ENCODE measurements at regions not wholly inside any gene's neighbourhood (a gene's known extent, or its start where the extent isn't known, plus 50 kb on each side); places are given as distances from the start of the nearest gene placed in this dataset.

GRCh38 chr11:122334546-122335339 lies 218.7 kb upstream of the BLID start:
- DNase-seq (ENCODE audit: low read depth), result no peak
- TF ChIP-seq, protein P1, sequence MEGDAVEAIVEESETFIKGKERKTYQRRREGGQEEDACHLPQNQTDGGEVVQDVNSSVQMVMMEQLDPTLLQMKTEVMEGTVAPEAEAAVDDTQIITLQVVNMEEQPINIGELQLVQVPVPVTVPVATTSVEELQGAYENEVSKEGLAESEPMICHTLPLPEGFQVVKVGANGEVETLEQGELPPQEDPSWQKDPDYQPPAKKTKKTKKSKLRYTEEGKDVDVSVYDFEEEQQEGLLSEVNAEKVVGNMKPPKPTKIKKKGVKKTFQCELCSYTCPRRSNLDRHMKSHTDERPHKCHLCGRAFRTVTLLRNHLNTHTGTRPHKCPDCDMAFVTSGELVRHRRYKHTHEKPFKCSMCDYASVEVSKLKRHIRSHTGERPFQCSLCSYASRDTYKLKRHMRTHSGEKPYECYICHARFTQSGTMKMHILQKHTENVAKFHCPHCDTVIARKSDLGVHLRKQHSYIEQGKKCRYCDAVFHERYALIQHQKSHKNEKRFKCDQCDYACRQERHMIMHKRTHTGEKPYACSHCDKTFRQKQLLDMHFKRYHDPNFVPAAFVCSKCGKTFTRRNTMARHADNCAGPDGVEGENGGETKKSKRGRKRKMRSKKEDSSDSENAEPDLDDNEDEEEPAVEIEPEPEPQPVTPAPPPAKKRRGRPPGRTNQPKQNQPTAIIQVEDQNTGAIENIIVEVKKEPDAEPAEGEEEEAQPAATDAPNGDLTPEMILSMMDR (conservative IDR thresholded peaks at IDR 0.05; ENCODE audit: control insufficient read depth, insufficient read depth, low read depth, low read length), result no peak

GRCh38 chr11:122333467-122333866 lies 217.5 kb upstream of the BLID start:
- TF ChIP-seq, protein P1 (conservative IDR thresholded peaks at IDR 0.05; ENCODE audit: control insufficient read depth, insufficient read depth, low read depth, low read length), result no peak
- no peak overlapping the region for H3K4me3 ChIP-seq (ENCODE audit: control insufficient read depth, low read depth, low read length)
- no peak for DNase-seq (ENCODE audit: low read depth)

More at GRCh38 chr11:122334546-122335339, 218.7 kb upstream of the BLID start:
- H3K4me3 ChIP-seq (ENCODE audit: control insufficient read depth, low read depth, low read length), result no peak overlapping the region

DNA sequence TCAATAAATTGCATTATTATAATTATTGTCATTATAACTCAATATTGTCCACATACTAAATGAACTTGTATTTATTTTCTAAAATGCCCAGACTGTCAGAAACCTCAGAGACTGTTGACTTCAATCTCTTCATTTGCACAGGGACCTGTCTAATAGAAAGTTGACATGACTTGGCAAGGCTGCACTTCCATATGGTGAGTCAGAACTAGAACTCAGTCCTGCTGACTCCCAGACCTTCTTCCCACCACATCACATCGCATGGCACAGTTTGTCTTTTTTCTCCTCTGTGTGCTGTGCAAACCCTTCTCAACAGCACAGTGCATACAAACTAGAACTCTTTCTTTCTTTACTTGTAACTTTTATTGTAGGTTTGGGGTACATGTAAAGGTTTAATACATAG lies 215.1 kb upstream of the BLID start:
- peak; percentile 34 for DNase-seq (ENCODE audit: low read depth)
- TF ChIP-seq, protein P1 (conservative IDR thresholded peaks at IDR 0.05; ENCODE audit: control insufficient read depth, insufficient read depth, low read depth, low read length), result no peak

DNA sequence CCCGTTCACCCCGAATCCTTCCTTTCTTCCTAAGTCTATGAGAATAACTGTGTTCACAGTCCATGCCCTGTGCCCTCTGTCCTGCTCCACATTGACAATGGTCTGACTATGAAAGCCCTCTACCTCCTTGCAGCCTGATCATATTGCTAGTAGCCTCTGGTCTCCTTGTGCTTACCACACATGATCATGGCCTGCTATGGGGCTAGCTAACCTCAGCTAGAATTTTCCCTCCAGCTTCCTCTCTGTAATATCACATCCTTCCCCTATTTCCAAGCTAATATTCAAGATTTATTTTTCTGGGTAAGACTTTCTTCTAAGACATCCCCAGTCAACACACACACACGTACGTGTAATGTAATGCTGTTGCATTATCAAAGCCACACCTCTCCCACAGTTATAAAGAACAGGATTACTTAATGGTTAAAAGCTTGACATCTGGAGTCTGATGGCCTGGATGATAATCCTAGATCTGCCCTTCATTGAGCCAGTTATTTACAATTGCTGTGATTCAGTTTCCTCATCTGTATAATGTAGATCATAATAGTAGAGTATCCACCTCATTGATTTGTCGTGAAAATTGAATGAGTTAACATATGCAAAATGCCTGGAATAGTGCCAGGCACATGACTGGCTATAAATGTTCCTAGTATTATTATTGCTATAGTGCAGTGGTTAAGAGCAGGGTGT lies 214.4 kb upstream of the BLID start:
- DNase-seq (ENCODE audit: low read depth), result no peak
- TF ChIP-seq, protein P1 (conservative IDR thresholded peaks at IDR 0.05; ENCODE audit: control insufficient read depth, insufficient read depth, low read depth, low read length), result no peak
- no peak overlapping the region for H3K4me3 ChIP-seq (ENCODE audit: control insufficient read depth, low read depth, low read length)

More for the DNA sequence above, 215.1 kb upstream of the BLID start:
- no peak overlapping the region for H3K4me3 ChIP-seq (ENCODE audit: control insufficient read depth, low read depth, low read length)

DNA sequence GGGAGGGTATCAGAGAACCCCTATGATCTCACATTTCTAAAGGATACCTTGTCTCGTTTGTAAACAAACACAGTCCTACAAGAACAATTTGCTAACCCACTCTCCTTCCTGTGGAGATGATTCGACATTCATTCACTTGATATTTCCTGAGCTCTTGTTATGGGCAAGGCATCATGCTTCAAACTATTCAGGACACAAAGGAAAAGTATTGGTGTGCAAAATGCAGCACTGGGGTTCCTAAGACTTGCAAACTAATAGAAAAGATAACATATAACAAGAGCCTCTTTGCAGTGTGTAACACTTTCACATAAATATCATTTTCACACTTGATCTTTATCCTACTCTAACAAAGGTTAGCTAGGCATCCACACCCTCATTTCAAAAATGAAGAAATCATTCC lies 211.5 kb upstream of the BLID start:
- no peak for DNase-seq (ENCODE audit: low read depth)
- no peak overlapping the region for H3K4me3 ChIP-seq (ENCODE audit: control insufficient read depth, low read depth, low read length)
- TF ChIP-seq, protein P1 (conservative IDR thresholded peaks at IDR 0.05; ENCODE audit: control insufficient read depth, insufficient read depth, low read depth, low read length), result no peak

DNA sequence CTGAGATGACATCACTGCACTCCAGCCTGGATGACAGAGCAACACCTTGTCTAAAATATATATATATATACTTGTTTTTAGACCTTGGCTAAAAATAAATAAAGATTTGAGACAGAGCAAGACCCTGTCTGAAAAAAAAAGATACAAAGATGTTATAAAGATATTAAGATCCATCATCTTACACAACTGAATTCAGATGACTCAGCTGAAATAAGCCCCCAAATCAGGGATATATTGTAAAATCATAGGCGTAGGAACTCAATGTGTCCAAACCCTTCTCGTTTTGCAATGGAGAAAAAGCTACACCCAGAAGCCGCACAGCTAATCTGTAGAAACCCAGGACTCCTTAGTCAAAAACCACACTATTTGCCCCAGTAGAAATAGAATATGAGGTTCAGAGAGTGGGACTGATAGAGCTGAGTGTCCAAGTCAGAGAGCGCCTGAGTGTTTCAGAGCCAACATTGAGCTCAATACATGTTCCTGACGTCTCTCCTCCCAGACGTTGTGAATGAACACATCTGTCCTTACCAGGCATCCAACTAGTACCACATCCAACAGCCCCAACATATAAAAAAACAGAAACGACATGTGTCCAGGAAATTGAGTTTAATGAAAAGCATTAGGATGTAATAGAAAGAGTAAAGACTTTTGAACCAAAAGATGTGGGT lies 207.9 kb upstream of the BLID start:
- no peak for DNase-seq (ENCODE audit: low read depth)
- H3K4me3 ChIP-seq (ENCODE audit: control insufficient read depth, low read depth, low read length), result no peak overlapping the region
- TF ChIP-seq, protein P1 (conservative IDR thresholded peaks at IDR 0.05; ENCODE audit: control insufficient read depth, insufficient read depth, low read depth, low read length), result no peak

All from fibroblast of mammary gland (primary cell).